Parathyroid adenoma (tissue), 2 donors: ENCODE measurements at regions not wholly inside any gene's neighbourhood (a gene's known extent, or its start where the extent isn't known, plus 50 kb on each side); places are given as distances from the start of the nearest gene placed in this dataset.

ENCODE experiments used
- H2AFZ ChIP-seq: fragments of 300-600 bp; sonication (generic); one replicate; pipeline ENCODE4 v1.7.0; 2017; ENCODE audit warnings: antibody characterized with exemption, mild to moderate bottlenecking
- H3K27ac ChIP-seq: fragments of 300-600 bp; sonication (generic); one replicate; pipeline ENCODE4 v1.7.0; 2017
- H3K27me3 ChIP-seq: fragments of 300-600 bp; sonication (generic); one replicate; pipeline ENCODE4 v1.7.0; 2017; ENCODE audit warnings: low read length; ENCODE audit not compliant: control insufficient read depth, insufficient read depth
- H3K36me3 ChIP-seq: fragments of 300-600 bp; sonication (generic); one replicate; pipeline ENCODE4 v1.7.0; 2017; ENCODE audit warnings: low read length; ENCODE audit not compliant: control insufficient read depth, insufficient read depth
- H3K4me1 ChIP-seq: fragments of 300-600 bp; sonication (generic); one replicate; pipeline ENCODE4 v1.7.0; 2017; ENCODE audit warnings: control low read depth
- H3K4me2 ChIP-seq: fragments of 300-600 bp; sonication (generic); one replicate; pipeline ENCODE4 v1.7.0; 2017; ENCODE audit warnings: low read length
- H3K4me3 ChIP-seq: fragments of 300-600 bp; sonication (generic); one replicate; pipeline ENCODE4 v1.7.0; 2017; ENCODE audit warnings: low read depth, low read length
- H3K79me2 ChIP-seq: fragments of 300-600 bp; sonication (generic); one replicate; pipeline ENCODE4 v1.7.0; 2017; ENCODE audit warnings: control low read depth
- H3K9ac ChIP-seq: fragments of 300-600 bp; sonication (generic); one replicate; pipeline ENCODE4 v1.7.0; 2017; ENCODE audit warnings: mild to moderate bottlenecking
- H3K9me3 ChIP-seq: fragments of 300-600 bp; sonication (generic); one replicate; pipeline ENCODE4 v1.7.0; 2017; ENCODE audit warnings: low read length; ENCODE audit not compliant: control insufficient read depth
- TF ChIP-seq, protein P1 (sequence below): fragments of 300-600 bp; sonication (generic); IDR thresholded peaks from one replicate; pipeline ENCODE4 v1.7.0; 2017; ENCODE audit warnings: antibody characterized with exemption, mild to moderate bottlenecking
- donor health status: primary hyperparathyroidism.

DNA sequence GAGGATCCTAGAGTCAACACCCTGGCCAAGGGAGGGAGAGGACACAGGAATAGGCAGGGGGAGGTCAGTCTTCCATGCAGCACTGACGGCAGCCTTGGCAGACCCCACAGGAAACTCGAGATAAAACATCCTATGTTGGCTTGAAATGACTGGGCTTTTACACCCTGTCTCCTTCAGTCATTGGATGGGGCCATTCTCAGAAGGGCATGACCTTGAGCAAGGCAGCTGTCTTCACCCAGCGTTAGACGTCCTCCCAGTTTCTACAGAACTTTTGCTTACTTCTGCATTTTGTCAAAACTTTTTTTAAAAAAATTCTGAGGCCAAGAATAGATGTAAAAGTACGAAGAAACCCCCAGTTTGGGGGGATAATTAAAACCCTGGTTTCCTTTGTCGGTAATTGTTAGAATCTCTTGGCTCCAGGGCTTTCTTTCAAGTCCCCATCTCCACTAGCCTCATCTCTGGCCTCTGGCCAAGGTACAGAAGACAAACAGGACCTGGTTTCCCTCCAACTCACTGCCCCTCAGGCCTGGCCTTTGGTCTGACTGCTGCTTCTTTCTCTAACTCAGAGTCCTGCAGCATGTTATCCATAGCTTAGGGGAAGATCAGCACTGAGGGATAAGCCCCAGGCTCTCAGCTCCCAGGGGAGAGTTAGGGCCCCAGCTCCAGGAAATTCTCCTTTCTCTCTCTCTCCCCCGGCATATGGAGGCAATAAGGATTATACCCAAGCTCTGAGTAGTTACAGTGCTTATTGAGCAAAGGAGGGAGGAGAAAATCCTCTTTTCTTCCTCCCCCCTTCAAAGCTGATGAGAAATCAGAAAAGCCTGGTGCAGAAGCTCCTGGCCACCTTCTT is 51.6 kb upstream of the KCND3 start:
- H3K9me3 ChIP-seq = no peaks in the 10 kb centered on the region
- TF ChIP-seq, protein P1, sequence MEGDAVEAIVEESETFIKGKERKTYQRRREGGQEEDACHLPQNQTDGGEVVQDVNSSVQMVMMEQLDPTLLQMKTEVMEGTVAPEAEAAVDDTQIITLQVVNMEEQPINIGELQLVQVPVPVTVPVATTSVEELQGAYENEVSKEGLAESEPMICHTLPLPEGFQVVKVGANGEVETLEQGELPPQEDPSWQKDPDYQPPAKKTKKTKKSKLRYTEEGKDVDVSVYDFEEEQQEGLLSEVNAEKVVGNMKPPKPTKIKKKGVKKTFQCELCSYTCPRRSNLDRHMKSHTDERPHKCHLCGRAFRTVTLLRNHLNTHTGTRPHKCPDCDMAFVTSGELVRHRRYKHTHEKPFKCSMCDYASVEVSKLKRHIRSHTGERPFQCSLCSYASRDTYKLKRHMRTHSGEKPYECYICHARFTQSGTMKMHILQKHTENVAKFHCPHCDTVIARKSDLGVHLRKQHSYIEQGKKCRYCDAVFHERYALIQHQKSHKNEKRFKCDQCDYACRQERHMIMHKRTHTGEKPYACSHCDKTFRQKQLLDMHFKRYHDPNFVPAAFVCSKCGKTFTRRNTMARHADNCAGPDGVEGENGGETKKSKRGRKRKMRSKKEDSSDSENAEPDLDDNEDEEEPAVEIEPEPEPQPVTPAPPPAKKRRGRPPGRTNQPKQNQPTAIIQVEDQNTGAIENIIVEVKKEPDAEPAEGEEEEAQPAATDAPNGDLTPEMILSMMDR = no peak
- no peak overlapping the region for H3K27ac ChIP-seq
- no peak overlapping the region for H3K4me2 ChIP-seq
- H3K4me1 ChIP-seq = no peaks in the 10 kb centered on the region
- no peak overlapping the region for H2AFZ ChIP-seq
- no peaks in the 10 kb centered on the region for H3K36me3 ChIP-seq
- H3K79me2 ChIP-seq = no peaks in the 10 kb centered on the region
- no peak overlapping the region for H3K4me3 ChIP-seq
- H3K27me3 ChIP-seq = no peaks in the 10 kb centered on the region
- H3K9ac ChIP-seq = no peak overlapping the region

DNA sequence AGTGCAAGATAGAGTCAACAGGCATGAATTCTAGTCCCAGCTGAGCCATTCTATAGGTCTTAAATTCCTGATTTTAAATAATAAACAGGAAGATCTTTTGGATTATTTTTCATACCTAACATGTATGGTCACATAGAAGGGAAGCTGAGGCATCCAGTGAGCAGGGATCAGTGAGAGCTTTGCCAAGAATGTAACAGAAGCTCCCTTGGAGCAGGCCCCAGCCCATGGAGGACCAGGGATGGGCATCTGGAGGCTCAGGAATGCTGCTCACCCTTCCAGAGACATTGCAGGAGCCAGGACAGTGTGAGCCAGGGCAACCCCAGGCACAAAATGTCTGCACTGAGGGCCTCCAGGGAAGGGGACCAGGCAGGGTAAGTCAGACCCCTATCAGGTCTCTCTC is 54.4 kb upstream of the KCND3 start:
- Histone ChIP-seq H3K9ac (no peak overlapping the region), H3K4me1 (no peaks in the 10 kb centered on the region), H3K27ac (no peak overlapping the region), H3K27me3 (no peaks in the 10 kb centered on the region), H3K79me2 (no peaks in the 10 kb centered on the region), H3K36me3 (no peaks in the 10 kb centered on the region), H3K4me2 (no peak overlapping the region), H3K9me3 (no peaks in the 10 kb centered on the region), H3K4me3 (no peak overlapping the region), H2AFZ (no peak overlapping the region)
- TF ChIP-seq, protein P1 = no peak

DNA sequence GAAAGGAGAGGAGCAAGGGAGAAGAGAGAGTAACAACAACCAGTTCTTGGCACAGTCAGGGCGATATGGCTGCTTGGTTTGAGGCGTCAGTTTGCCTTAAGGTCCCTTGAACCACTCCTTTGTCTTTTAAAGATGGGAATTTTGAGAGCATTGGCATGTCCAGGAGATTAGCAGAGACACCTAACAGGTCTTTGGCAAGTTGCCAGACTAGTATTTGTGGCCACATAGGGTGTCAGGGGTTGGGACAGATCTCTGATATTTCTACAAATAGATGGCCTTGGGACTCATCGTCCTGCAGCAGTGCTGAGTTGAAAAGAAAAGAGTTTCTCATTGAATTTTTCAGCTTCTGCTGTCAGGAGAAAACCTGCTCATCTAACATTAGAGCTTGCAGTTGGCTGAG is 55.3 kb upstream of the KCND3 start:
- Histone ChIP-seq H2AFZ (no peak overlapping the region), H3K4me3 (no peak overlapping the region), H3K79me2 (no peaks in the 10 kb centered on the region), H3K9me3 (no peaks in the 10 kb centered on the region), H3K27me3 (no peaks in the 10 kb centered on the region), H3K4me1 (no peaks in the 10 kb centered on the region), H3K36me3 (no peaks in the 10 kb centered on the region), H3K9ac (no peak overlapping the region), H3K4me2 (no peak overlapping the region), H3K27ac (no peak overlapping the region)
- TF ChIP-seq, protein P1 = no peak

DNA sequence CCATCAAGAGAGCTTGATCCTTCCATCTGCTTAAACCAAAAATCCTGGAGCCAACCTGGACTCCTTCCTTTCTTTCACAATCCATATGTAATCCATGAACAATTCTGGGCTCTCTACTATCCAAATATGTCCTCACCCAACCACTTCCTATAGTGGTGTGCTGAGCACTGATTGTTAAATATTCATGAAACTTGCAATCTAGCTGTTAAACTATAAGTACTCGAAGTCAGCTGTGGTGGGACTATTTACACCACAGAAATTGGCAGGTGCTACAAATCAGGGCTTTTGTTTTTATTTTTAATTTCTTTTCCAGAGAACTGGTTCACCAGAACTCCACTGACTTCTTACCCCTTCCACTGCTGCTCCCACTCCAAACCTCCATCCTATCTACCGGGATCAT is 57.2 kb upstream of the KCND3 start:
- H3K9me3 ChIP-seq = no peaks in the 10 kb centered on the region
- no peaks in the 10 kb centered on the region for H3K4me1 ChIP-seq
- no peak overlapping the region for H3K9ac ChIP-seq
- TF ChIP-seq, protein P1 = no peak
- H3K79me2 ChIP-seq = no peaks in the 10 kb centered on the region
- no peak overlapping the region for H3K4me3 ChIP-seq
- no peak overlapping the region for H3K27ac ChIP-seq
- no peak overlapping the region for H2AFZ ChIP-seq
- no peaks in the 10 kb centered on the region for H3K27me3 ChIP-seq
- no peak overlapping the region for H3K4me2 ChIP-seq
- no peaks in the 10 kb centered on the region for H3K36me3 ChIP-seq

DNA sequence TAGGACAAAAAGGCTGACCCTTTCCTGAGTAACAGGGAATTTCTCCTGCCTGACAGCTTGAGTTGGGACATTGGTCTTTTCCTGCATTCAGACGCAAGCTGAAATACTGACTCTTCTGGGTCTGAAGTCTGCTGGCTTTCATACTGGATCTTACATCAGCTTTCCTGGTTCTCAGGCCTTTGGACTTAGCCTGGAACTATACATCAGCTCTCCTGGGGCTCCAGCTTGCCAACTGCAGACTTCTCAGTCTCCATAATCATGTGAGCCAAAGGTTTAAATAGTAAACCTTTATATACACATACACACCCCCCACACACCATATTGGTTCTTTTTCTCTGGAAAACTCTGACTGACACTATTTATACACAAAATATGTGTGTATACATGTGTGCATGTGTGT is 59.0 kb upstream of the KCND3 start:
- no peak overlapping the region for H3K4me3 ChIP-seq
- no peaks in the 10 kb centered on the region for H3K36me3 ChIP-seq
- no peak overlapping the region for H3K27ac ChIP-seq
- no peak overlapping the region for H3K4me2 ChIP-seq
- TF ChIP-seq, protein P1 = no peak
- no peak overlapping the region for H2AFZ ChIP-seq
- H3K27me3 ChIP-seq = no peaks in the 10 kb centered on the region
- H3K9me3 ChIP-seq = no peaks in the 10 kb centered on the region
- no peaks in the 10 kb centered on the region for H3K4me1 ChIP-seq
- H3K79me2 ChIP-seq = no peaks in the 10 kb centered on the region
- H3K9ac ChIP-seq = no peak overlapping the region
